HG03039 (cell line): ENCODE measurements at regions not wholly inside any gene's neighbourhood (a gene's known extent, or its start where the extent isn't known, plus 50 kb on each side); places are given as distances from the start of the nearest gene placed in this dataset.

Source experiments
- ATAC-seq: cut with Tn5 transposase; IDR thresholded peaks from one replicate; pipeline ENCODE4 v1.9.1; 2021; ENCODE audit warnings: mild to moderate bottlenecking, moderate library complexity; ENCODE audit not compliant: unreplicated experiment

DNA sequence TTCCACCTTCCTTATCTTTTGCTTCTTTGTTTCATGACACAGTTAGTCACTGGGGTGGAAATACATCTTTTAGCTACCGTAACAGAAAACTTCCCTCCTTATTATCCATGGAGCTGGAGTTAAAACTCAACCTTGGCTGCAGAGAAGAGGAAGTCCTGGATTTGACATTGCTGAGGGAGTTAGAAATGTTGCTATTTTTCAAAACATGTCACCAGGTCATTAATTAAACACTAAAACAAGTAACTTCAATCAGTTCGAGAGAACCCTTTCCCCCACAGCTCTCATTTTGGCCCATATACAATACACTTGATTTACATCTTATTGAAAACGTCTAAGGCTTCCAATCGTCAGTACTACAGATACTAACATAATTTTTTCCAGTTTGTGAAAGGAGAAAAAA lies 237.9 kb upstream of the CD180 start:
- no peak for ATAC-seq

DNA sequence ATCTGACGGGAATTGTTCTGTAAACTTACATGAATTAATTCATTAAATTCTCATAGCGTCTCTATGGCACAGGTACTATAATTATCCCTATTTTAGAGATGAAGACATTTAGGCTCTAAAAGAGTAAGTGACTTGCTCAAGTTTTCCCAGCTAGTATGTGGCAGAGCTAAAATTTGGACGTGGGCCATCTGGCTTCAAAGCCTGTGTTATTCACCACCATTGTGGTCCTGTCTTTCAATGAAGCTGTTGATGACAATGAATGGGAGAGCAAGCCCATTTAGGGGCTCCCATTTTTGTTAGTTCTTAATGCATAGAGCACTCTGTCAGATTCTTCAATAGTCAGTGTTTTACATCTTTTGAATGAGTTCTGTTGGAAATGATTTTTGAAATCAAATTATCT lies 236.0 kb upstream of the CD180 start:
- ATAC-seq: no peak

DNA sequence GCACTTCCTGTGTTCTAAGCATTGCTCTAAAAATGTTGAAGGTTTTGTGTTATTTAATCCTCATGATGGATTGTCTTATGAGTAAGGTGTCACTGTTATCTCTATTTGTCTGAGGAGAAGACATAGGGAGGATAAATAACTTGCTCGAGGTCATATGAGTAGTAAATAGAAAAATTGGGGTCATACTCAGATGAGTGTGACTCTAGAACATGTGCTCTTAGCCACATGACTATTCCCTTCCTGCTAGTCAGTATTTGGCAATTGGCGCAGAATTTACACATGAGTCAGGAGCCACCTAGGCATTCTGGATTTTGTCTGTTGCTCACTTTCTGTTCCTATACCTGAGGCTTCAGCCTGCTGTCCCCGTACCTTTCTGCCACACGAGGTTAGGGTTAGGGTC lies 234.6 kb upstream of the CD180 start:
- no peak for ATAC-seq

DNA sequence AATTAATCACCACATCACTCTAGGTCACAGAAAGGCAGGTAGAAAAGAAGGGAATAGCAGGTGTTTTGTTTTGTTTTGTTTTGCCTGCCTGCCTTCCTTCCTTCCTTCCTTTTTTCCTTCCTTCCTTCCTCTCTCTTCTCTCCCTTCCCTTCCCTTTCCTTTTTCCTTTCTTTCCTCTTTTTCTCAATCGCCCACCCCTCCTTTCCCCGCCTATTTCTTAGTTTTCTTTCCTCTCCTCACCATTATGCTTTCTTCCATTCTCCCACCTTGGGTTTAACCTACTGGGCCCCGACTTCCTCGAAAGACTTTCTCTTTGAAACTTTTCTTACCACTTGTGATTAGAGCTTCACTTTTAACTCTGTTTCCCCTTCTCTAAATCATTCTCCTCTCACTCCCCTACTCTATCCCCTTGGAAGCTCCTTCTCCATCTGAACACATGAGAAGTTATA lies 231.3 kb upstream of the CD180 start:
- ATAC-seq: no peak

DNA sequence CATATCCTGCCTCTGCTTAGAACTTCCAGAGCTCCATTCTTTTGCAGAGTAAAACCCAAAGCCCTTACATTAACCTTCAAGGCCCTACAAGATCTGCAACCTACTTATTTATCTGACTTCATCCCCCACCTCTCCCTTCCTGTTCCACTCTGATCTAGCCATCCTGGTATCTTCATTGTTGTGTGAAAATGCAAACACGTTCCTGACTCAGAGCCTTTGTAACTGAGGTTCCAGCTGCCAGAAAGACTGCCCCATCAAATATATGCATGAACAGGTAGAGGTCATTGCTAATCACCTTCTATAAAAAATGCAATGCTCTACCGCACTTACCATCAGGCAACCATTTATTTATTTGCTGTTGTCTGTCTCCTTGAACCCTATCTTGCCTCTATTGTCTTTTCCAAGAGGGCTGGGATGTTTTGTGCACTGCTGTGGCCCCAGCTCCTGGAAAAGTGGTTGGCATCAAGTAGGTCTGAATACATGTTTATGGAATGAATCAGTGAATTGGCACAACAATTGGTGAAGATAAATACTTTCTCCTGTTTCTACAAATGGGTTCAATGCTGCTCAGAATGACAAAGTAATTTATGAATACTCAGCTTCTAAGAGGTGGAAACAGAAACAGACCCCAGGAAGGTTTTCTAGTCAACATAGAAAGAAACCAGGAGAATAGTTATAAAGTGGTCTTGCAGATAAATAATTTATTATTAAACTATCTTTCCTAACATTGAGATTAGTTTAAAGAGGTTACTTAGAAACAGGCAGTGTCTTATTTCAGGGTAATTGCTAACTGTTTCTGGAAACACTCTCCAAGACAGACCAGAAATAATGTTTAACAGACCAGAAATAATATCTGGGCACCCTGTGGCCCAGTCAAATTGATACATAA lies 230.6 kb upstream of the CD180 start:
- no peak for ATAC-seq

DNA sequence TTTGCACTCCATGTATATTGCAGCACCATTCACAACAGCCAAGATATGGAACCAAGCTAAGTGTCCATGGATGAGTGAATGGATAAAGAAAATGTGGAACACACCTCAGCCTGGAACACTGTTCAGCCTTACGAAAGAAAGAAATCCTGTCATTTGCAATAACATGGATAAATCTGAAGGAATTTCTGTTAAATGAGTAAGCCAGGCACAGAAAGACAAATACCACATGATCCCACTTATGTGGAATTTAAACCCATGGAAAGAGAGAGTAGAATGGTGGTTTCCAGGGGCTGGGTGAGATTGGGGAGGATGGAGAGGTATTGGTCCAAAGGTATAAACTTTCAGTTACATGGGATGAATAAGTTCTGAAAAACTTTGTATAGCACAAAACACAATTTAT lies 228.9 kb upstream of the CD180 start:
- ATAC-seq: no peak

DNA sequence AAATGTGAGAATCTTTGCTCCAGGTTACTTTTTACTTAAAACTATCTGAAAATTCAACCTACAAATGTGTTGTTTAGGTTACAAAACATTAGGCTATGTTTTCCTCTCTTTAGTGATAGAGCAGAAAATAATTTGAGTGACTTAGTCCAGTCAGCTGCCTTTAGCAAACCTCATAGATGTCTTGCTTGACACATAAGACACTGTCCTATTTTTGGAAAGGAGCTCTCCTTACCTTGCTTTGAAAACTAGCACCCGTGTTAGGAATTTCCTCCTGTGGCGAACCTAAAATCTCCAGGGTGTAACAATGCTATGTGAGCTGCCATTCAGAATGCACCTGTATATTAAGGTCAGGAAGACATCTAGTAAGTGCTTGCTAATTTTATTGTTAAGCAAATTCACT lies 221.2 kb upstream of the CD180 start:
- ATAC-seq: no peak

DNA sequence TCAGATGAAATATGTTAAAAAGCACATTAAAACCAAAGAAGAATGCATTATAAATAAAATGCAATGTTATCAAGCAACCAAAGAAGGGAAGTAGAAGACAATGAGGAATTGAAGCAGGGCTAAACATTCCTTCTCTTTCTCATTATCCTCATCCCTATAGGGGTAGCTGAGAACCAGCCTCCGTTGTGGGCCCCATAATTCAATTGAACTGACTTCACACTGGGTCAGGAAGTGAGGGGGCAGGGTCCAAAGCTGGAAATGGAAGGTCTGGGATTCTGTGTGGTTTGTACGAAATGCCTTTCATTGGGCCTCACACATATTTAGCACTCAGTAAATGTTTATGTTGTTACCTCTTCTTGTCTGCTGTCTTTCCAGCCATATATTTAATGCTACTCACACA lies 220.4 kb upstream of the CD180 start:
- no peak for ATAC-seq

DNA sequence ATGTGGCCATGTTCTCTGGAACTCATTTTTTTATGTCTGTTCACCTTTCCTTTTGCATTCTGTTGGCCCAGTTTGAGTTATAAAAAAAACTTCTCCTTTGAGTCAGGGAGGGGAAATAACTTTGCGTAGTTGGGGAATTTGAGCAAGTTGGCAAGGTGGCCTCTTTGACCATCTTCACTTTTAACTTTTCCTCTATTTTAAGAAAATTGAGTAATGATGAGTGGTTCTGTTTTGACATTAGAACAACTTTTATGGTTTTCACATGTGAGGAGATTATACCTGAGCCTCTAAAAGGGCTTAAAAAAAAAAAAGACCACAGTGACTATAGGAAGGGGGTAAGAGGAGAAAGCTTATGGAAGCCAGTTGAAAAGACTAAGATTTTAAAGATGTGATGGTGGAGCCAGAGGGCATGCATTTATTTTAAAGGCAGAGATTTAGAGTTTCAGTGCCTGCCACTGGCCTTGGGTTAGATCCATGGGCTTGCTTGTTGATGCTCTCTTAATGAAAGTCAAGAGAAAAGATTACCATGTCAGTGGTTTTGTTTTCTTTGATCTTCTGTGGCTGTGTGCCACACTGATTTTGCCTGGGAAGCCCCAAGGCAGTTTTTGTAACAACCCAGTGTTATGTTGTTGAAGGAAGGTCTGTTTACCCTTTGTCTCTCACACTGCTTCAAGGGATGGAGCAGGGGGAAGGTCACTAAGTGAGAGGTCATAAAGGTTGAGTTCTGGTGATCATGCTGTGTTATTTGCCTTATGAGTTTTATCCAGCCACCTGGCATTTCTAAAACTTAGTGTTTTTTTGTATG lies 219.7 kb upstream of the CD180 start:
- ATAC-seq: no peak

DNA sequence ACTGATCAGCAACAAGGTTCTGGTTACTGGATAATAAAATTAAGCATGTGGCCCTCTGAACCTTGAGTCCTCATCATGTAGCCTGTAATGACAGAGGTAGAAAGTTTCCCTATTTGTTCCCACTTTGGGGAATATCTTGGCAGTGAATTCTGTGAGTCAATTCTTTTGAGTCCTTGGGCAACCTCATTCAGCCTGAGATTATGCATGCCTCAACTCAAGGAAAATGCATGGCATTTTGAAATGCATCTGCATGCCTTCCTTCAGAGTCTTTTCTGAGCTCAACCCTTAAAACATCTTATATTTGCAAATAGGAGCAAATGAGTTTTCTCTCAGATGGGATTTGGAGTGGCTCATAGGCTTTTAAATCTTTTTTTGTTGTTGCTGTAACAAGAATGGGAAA lies 218.1 kb upstream of the CD180 start:
- ATAC-seq: no peak

DNA sequence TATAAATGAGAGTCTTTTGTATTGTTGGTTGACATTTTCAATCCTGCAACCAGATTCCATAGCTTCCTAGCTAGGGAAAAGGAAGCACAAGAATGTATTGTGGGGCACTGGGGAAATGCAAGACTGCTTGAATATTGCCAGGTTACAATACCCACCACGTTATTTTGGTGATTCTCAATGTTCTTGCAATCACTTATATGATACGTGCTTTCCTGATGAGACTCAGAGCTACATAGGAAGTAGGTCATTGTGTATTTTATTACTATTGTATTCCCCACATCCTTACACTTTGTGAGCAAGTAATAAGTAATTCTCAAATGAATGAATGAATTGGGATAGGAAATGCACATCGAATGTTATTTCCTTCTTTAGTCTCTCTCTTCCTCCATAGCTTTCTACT lies 217.1 kb upstream of the CD180 start:
- no peak for ATAC-seq

DNA sequence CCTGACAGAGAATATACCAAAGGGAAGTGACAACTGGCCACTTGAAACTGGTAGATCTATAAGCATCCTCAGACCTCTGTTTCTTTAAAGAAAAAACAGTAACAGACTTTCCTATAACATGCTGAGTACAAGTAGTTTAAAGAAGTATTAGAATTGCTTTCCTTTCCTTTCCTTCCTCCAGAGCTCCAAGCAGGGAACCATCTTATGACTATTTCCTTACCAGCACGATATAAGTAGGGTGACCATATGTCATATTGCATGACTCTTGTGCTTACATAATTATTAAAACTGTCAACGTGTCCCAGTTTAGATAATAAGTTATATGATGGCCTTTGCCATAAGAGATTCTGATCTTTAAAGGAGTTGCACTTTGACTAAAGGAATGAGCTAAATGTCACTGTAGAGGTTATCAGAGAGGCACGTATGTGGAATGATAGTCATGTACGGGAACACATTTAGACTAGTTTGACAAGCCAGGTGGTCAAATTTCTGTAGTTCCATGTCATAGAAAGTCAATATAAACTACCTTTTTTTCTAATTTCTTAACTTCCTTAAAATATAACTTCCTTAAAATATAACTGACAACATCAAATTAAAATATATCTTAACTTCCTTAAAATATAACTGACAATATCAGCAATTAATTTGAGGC lies 212.7 kb upstream of the CD180 start:
- no peak for ATAC-seq

DNA sequence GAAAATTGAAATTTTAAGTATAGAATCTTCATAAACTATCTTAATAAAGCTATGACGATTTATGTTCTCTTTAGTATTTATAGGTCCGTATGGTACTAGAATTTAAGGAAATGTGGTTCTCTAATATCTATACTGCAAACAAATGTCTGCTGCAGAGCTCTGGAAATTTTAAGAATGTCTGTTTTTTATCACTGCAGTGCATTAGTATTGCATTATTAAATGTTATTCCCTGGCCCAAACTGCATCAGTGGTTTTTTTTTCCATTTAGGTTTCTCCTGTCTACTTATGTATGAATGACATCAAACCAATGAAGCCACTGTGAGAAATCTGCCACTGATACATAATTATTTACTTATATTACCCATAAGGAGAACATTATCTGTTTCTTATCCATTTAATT lies 211.4 kb upstream of the CD180 start:
- no peak for ATAC-seq

DNA sequence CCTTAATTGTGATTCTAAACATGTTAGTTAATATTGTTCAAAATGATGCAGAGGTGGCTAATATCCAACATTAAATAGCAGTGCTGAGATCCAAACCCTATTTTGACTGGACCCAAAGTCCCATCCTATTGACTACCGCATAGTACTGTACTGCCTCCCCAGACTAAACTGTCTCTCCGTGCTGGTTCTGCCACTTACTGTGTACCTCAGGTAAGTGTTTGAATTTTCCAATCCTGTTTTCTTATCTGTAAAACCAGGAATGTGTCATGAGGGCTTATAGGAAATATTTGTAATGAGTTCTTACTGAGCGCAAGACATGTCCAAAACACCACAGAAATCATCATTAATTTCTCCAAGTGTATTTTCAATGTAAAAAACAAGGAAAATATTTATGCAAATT lies 209.2 kb upstream of the CD180 start:
- ATAC-seq: no peak

DNA sequence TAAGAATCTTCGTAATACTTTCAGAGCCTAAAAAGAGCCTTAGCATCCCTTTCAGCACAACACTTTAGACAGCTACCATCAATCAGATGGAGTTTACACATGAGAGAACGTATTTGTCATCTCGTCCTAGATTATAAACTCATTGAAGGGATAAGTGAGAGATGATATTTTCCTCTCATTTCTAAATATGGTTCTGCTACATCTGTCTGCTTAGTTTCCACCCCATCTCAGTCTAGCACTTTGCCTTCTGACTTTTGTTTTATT lies 208.4 kb upstream of the CD180 start:
- ATAC-seq: no peak

DNA sequence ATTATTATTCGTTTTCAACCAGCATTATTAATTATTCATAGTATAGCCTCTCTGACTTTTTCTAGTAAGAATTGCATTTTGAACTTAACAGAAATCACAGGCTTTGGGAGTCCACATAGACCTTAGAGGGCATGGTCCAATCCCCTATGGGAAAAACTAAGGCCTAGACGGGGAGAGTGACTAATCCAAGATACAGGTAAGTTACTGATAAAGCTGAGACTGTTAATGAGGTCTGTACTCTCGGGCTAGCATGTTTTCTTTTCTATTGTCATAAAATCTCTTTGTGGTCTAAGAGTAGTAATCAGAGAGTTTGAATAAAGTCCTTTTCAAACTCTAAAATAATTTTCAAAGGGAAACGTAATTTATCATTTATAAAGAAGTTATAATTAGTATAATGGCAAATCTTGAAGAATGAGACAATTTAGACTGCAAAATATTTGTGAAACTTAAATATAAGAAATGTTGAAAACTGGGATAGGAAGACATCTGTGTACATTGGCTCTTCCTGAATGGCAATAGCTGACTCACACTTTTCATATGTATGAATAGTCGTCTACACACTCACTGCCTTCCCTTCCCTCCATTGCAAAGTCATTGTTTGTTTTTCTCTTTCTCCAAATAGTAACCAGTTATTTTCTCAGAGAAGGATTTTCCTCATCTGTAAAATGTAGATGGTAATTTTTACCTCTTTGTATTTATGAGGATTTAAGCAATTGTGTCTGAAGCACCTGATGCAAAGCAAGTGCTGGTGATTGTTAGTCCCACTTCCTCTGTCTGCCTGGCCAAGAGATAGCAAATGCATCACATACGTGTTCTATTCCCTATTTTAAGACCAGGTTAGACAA lies 207.9 kb upstream of the CD180 start:
- ATAC-seq: no peak

DNA sequence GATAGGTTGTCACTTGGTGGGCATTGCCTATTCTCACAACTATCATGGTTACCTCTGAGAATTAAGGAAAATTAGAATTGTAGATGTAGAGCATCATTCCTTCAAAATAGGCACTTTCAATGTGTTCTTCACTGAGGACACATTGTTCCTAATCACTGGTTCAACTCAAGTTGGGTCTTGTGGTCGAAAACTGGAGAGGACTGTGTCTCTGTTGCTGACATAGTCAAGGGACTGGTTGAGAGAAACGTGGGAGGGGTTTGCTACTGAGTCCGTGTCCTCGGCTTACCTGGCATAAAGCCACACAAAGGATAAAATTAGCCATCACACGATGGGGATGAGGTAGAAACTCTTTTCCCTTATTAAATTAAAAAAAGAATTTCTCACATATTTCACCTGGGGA lies 205.9 kb upstream of the CD180 start:
- no peak for ATAC-seq

DNA sequence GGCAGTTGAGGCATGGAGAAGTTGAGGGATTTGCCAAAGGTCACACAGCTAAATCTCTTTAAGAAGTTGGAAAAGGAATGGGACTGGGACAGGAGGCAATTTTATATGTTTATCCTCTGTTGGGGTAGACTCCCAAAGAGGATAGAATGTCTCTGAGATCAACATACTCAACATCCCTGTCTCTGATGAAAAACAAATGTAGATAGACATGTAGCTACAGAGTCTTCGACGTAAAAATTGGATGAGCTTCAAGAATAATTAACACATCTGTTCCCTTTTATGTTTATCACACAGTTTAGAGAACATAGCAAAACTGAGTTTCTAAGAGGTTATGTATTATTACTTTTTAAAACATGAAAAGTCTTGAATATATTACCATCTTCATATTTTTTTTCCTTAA lies 204.6 kb upstream of the CD180 start:
- ATAC-seq: no peak

DNA sequence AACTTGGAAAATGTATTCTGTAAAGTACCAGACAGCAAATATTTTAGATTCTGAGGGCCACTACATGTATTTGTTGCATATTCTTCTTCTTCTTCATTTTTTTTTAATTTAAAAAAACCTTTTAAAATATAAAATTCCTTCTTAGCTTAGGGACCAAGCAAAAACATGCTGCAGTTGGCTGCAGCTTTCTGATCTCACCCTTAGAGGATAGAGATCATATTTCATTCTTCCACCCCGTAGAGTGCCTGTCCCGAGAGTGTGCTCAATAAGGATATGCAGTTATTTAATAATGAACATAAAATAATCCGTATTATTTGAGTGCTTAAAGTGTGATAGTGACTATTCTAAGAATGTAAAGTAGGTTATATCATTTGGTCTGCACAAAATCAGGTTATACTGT lies 204.2 kb upstream of the CD180 start:
- no peak for ATAC-seq

DNA sequence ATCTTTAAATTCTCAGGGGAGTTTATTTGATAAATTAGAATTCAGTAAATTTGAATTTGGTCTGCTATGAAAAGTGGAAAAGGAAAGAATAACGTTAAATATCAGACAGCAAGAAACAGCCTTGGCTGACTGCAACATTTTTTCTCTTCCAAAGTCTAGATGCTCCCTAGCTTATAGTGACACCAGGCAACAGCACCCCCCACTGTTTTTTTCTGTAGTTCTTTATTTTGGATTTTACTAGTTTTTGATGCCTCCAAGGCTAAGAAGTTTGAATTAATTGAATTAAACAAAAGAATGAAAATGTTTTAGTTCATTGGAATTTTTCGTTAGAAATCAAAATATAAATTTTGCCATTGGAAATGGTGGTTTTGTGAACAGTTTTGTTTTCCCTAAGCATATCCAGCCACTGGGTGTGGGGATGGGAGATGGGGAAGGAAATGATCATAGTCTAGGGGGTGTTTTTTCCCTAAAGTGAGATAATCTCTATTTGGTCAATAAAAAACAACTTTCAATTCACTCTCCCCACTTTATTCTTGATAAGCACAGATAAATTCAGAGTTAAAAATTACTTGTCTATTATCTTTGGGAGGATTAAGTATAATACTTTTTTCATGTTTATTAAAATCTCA lies 199.3 kb upstream of the CD180 start:
- ATAC-seq: no peak

DNA sequence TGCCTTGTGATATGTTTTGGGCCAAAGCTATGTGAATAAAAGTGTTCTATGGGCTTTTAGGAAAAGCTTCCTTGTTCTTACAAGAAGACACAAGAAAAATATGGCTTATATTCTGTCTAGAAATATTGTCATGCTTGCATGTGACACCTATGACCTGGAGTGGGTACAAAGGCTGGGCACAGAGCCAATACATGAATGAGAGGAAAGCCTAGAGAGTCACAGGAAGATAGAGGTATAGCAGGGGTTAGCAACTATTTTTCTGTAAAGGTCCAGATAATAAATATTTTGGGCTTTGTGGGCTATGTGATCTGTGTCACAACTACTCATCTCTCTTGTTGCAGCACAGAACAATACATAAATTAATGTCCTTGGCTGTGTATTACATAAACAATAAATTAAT lies 196.6 kb upstream of the CD180 start:
- ATAC-seq: no peak
